ENCODE measurements at regions not wholly inside any gene's neighbourhood (a gene's known extent, or its start where the extent isn't known, plus 50 kb on each side); places are given as distances from the start of the nearest gene placed in this dataset.

DNA sequence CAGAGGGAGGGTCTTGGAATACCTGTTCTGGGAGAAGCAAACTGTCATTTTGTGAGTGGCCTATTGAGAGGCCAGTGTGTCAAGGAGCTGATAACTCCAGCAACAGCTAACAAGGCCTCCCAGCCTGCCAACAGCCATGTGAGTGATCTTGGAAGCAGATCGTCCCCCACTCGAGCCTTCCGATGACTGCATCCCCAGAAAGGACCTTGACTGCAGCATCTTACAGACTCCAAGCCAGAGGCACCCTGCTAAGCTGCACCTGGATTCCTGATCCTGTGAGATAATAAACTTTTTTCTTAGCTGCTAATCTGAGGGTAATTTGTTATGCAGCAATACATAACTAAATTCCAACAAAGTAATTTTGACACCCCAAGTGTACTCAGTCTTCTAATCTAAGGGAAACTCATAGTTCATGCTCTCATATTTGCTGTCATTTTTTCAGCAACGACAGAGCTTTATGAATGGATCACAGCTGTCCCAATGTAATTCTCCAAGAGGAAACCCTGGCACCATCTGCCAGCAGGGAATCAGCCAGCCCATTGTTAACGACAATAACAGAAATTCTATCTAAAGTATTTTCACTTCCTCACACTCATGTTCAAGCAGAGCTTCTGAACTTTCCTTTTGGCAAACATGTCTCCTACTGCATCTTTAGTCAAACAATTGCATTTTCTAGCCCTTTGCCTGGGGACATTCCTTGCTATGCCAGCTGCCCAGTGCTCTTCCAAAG lies 470.2 kb upstream of the BTBD3 start:
- TF ChIP-seq, protein P1, sequence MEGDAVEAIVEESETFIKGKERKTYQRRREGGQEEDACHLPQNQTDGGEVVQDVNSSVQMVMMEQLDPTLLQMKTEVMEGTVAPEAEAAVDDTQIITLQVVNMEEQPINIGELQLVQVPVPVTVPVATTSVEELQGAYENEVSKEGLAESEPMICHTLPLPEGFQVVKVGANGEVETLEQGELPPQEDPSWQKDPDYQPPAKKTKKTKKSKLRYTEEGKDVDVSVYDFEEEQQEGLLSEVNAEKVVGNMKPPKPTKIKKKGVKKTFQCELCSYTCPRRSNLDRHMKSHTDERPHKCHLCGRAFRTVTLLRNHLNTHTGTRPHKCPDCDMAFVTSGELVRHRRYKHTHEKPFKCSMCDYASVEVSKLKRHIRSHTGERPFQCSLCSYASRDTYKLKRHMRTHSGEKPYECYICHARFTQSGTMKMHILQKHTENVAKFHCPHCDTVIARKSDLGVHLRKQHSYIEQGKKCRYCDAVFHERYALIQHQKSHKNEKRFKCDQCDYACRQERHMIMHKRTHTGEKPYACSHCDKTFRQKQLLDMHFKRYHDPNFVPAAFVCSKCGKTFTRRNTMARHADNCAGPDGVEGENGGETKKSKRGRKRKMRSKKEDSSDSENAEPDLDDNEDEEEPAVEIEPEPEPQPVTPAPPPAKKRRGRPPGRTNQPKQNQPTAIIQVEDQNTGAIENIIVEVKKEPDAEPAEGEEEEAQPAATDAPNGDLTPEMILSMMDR (IDR thresholded peaks at IDR 0.05): no peak
- TF ChIP-seq POLR2A (IDR thresholded peaks at IDR 0.05): no peak

Data from lower leg skin (tissue), 3 donors.